HTR-8/SVneo (cell line): ENCODE measurements at regions not wholly inside any gene's neighbourhood (a gene's known extent, or its start where the extent isn't known, plus 50 kb on each side); places are given as distances from the start of the nearest gene placed in this dataset.
"Not testable (repeated sequence)": the region's sequence is repeated elsewhere in the genome, so short reads cannot be mapped to it uniquely, and the experiment has no call there.

Experiments used
- DNase-seq: peaks from one replicate; pipeline ENCODE4 v3.0.0; 2011; ENCODE audit warnings: low spot score, mixed read lengths; ENCODE audit not compliant: insufficient read length
- FAIRE-seq: peaks from 2 replicates; lab custom pipeline; 2011; peaks lifted over from hg19 to GRCh38; lab: Jason Lieb, UNC

DNA sequence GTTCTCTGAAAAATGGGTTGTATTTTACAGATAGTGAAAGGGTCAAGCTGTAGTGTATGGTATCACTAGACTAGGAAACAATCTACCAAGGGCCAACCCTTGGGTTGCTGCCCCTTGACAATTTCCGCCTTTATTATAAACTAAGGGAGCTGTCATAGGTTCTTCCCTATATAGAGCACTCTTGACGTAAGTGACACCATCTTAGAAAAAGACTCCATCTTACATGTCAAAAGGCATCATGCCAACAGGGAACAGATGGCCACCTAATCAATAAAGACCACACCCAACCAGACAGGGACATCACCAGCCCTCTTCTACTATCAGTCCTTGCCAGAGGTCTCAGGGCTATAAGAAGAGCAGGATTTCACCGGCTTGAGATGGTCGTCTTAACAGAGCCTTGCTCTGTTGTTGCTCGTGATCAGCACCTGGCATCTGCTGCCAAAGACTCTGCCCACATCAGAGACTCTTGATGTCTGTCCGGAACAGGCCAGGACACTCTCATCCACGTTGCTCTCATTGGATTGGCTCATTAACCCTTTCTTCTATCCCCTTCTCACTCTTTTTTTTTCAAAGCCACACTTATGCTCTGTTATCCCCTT lies 231.4 kb upstream of the PLGLB2 start:
- not testable (repeated sequence) for DNase-seq, FAIRE-seq

DNA sequence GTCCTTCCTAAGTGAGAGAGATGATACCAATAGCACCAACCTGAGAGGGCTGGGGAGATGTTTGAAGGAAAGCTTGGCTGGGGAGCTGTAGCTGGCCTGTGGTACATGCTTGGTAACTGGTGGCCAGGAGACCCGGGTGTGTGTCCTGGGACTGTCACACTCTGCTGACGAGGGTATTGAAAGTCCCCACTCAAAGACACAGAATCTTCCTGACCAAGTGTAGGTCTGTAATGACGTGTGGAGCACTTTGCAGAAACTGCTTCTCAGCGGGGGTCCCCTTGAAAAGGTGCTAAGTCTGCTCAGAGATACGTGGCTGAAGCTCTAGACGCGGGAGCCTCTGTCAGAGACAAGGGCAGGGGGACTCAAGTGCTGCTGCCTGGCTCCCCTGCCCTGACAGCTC lies 230.4 kb upstream of the PLGLB2 start:
- FAIRE-seq, result not testable (repeated sequence)

DNA sequence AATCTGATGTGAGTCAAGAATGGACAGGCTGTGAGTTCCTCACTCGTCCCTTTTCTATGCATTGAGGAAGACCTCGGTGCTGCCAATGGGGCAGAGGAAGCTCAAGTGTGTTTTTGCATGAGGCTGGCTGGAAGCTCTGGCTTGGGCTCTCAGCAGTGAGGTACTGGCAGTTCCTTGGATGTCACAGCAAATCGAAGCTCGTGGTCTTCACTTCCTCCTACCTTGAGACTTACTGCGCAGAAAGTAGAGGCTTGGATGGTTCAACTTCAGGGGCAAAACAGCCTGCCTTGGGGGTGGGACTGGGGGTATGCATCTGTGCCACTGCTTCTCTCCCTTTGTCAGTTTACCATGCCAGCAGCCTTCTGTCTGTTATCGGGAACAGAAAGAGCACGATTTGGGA lies 229.8 kb upstream of the PLGLB2 start:
- not testable (repeated sequence) for FAIRE-seq, DNase-seq

More for the DNA sequence above, 230.4 kb upstream of the PLGLB2 start:
- DNase-seq, result not testable (repeated sequence)

DNA sequence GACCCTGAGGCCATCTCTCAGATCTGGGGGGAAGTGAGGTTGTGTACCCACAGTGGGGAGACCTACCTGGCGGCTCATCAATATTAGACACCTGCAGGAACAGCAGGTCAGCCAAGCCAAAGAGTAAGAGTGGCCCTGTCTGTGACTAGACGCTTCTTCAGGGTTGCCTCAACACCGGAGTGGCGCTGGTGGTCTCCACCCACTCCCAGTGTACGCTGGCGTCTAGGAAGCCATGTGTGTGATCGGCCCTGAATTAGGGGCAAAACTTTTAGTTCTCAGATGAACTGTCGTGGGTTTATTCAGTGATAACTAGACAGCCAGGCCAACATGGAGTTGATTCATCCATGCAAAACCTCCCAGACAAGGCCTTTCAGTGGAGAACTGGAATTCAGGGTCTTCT lies 229.3 kb upstream of the PLGLB2 start:
- FAIRE-seq, DNase-seq: not testable (repeated sequence)

DNA sequence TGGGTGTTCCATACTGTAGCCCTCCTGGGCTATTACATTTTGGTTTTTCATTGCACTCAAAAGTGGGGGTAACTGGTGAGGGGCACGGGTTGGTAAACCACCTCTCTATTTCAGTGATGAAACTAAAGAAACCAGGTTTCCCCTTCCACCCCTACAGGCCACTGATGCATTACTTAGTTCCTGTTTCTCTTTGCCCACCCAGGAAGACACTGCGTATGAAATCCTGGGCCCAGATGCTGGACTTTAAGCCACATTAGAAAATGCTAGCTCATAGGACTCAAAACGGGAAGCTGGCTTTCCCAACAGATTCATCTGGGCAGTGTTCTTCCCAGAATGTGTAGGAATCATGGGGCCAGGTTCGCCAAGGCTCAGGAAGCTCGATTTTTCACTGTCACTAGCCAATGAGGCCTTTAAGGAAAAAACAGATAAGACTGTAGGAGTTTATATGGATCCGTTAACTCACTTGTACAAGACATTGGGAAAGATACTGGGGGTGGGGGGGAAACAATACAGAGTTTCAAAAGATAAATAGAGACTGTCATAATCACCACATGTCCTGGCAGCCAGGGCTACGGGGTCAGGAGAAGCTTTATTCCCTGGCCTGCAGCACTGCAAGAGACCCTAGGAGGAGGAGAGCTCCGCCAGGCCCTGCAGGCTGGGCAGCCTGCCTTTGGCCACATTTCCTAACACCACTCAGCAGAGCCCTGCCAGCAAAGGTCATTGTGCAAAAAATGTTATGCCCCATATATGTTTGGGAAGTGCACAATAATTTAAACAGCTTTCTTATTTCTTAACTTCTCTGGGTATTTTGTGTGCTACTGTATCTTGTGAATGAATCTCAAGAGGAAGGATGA lies 228.5 kb upstream of the PLGLB2 start:
- not testable (repeated sequence) for FAIRE-seq, DNase-seq

DNA sequence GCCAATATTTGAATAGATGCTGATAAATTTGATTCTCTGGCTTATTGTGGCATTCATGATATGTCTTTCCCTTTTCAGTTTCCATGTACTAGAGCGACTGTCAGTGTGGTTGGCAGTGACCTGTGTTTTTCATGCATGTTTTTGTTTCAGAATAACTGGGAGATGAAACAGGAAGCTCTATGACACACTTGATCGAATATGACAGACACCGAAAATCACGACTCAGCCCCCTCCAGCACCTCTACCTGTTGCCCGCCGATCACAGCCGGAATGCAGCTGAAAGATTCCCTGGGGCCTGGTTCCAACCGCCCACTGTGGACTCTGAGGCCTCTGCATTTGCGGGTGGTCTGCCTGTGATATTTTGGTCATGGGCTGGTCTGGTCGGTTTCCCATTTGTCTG lies 226.8 kb upstream of the PLGLB2 start:
- FAIRE-seq, DNase-seq: not testable (repeated sequence)

DNA sequence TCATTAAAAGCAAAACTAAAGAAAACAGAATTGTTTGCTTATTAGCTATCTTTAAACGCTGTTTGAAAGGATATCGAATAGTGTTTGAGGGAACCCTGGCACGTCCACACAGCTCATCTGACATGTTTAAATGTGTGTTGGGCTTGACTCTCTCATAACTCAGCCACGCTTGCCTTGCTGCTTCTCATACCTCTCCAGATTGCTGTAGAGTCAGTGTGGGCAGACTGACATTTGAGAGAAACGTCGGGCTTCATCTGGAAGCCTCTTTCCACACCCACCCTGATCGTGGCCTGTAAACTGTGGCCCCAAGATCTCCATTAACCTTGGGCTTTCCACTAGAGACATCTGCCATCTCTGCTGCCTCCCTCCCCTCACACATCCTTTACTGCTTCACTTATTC lies 226.4 kb upstream of the PLGLB2 start:
- FAIRE-seq, DNase-seq: not testable (repeated sequence)

DNA sequence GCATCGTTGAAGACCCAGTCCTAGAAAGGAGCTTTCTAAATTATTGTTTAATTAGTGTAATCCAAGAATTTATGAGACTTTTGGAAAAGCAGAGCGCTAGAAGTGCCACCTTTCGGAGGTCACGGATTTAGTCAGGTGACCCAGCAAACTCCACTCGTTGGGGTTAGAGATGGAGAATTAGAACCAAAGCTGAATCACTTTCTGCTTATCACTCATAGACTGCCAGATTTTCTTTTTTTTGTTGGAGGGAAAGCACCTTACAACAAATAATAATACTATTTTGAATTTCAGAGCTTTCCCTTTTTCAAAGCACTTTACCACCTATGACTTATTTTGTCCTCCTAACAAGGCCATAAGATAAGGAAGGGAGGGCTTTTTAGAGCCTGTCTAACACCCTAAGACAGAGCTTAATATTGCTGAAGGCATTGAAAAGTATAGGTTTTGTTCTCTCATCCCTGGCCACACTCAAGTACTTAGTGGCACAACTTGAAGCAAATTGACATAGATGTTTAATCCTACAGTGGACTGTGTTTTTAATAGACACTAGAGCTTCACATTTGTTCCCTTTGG lies 223.2 kb upstream of the PLGLB2 start:
- FAIRE-seq, DNase-seq: not testable (repeated sequence)

DNA sequence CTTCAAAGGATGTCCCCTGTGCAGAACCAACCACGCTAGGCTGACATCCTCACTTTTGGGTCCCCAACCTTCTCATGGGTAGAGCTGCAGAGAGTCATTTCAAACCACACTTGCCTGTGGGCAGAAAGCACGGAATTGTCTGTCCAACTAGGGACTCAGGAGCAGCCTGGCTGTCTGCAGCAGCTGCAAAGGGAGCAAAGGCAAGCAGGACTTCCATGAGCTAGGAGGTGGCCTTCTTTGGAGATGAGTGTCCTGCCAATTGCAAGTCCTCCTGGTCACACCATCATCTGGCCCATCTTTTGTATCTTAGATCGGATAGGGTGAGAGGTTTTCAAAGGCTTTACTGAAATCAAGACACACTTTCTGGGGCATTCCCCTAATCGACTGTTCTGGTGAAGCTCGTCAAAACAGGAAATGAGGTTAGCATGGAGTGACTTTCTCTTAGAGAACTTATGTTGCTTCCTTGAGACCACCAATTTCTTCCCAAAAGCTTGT lies 222.3 kb upstream of the PLGLB2 start:
- not testable (repeated sequence) for DNase-seq, FAIRE-seq

DNA sequence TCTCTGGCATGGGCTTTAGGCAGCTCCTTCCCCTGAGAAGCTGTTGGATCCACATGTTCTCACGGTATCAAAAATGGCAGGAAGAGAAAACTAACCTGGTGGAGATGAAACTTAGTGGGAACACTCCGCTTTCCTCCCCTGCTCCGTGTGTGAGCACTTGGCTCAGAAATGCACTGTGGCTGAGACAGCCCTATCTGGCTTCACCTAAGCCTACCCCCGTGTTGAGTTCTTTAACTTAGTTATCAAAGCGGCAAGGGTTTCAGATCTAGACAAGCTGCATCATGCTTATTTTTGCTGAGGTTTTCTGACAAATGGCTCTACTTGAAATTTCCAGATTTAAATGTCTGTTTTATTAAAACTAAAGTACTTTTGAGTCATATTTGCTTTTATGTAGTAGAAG lies 221.6 kb upstream of the PLGLB2 start:
- DNase-seq, FAIRE-seq: not testable (repeated sequence)

DNA sequence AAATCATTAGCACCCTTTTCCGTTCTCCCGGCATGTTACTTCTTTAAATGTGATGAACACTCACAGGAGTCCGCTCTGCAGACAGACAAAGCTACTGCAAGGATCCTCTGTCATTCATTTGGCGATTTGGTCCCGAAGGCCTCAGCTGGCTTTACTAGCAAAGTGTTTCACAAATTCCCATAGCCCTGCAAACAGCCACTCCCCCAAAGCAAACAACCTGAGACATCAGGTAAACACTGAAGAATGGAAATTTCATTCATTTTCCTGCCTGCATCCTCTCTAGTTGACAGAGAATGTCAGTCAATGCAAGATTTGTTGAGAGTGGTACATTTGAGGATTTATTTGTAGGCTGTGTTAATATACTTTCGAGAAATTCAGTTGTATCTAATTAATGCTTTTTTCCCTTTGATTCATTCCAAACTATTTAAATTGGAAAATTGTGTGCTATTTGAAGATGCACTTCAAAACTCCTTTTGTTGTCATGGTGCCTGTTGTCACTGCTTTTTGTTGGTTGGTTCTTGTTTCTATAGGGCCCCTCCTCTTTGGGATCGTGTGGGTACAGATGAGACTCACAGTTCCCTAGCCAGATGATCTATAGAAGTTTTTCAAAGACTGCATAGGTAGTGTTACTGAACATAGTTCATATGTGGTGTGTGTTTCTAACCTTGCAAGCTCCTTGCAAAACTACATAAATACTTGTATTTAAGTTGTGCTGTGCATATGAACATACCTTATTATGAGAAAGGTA lies 215.7 kb upstream of the PLGLB2 start:
- not testable (repeated sequence) for DNase-seq, FAIRE-seq

DNA sequence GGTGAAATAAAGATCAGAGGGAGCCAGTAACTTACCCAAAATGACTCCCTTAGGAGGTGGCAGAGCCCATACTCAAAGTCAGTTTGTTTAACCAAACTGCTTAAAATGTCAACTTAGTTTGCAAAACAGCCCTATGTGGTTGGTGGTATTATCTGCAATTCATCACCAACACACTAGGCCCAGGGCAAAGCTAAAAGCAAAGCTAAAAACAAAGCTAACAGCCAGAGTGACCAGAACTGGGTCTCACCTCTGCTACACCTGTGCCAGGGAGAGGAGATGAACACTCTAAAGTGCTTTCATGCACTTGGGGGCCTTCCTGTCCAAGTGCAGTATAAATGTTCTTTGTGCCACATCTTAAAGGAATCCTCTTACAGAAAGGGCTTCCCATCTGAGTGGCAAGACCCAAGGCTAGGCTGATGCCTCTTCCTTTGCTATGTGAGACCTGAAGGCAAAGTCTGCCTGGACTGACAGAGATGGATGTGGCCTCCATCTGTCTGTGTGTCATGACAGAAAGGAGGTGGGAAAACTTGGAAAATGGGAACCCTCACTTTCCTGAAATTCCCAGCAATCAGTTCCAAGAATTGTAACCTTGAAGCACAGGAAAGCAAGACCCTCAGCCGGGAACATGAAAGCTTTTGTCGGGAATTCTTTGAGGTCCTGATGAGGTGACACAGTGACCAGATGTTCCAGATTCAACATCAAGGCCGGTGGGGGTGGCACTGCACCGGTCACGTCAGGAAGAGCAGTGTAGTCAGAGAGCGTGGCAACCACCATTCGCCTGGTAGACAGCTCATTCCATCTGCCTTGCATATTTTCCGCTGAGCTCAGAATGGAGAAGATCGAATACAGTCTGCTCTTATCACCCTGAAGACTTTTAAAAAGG lies 214.3 kb upstream of the PLGLB2 start:
- not testable (repeated sequence) for DNase-seq
- FAIRE-seq, result peak; percentile 63

DNA sequence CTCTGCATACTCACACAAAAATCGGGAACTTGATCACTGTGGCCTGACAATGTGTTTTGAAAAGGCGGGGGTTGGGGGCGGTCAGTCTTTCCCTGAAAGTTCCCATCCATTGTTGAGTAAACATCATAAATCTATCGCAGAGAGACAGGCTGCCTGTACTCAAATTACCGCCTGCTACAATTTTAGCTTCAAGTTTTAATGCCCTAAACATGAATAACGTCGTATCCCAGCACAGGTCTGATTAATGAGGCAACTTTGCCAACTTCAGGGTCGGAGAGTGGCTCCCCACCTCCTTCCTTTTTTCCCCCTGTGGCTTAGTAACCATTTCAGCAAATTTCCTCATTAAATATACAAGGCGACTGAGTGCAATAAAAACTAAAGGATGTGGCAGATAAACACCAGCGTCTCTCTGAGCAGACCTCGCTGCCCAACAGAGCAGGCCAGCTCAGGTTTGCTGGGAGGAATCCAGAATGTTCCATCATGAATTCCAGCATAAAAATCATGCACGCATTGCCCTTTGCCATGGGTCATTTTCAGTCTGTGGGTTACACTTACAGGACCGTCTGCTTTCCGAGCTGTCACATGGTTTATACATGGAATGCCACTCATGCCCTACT lies 213.5 kb upstream of the PLGLB2 start:
- not testable (repeated sequence) for DNase-seq, FAIRE-seq

DNA sequence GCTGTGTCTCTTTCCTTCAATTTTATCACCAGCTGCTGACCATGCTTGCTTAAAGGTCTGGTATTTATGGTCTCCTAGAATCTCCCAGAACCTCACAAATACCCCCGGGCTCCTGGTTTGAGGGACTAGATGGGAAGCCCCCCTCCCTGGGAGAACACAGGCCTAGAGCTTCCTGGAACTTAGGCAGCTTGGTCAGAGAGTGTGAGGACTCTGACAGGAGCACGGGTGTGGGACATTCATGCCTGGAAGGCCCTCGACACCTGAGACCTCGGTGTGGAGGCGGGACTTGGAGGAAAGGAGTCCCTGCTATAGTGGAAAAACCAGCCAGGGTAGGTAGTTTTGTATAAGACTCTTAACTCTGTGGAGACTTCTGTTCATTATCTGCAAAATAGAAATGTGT lies 211.5 kb upstream of the PLGLB2 start:
- DNase-seq, FAIRE-seq: not testable (repeated sequence)

DNA sequence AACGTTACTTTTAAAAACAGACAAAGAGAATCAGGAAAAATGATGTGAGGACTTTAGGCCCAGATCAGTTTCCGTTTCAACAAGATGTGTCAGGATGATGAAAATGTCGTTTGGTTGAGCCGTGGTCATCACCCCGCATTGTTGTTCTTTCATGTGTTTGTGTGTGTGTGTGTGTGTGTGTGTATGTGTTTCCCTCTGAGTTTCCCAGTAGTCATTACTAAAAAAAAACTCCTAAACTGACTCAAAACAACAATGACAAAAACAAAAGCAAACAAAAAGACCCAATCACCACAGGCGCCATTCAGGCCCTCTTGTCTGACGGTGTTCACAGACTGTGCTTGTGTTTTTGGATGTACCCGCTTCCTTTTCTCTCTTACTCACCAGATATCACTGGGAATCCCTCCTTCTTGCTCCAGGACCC lies 210.6 kb upstream of the PLGLB2 start:
- FAIRE-seq, DNase-seq: not testable (repeated sequence)

DNA sequence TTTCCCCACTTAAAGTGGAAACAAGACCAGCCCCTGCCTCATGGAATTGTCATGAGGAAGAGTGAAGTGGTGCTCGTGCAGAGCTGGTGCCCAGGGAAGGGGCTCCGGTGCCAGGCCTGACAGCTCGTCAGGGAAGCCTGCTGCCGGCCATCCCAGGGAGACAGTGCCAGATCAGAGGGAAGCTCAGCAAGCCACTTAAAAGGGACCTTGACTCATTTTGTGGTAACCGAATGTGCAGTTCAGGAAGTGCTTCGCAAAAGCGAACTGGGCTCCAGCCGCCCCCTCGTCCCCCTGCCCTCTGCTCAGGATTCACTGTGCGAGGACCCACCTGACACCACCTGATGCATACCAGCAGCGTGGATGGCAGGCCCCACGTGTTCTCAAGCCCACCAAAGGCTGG lies 209.6 kb upstream of the PLGLB2 start:
- FAIRE-seq, DNase-seq: not testable (repeated sequence)

DNA sequence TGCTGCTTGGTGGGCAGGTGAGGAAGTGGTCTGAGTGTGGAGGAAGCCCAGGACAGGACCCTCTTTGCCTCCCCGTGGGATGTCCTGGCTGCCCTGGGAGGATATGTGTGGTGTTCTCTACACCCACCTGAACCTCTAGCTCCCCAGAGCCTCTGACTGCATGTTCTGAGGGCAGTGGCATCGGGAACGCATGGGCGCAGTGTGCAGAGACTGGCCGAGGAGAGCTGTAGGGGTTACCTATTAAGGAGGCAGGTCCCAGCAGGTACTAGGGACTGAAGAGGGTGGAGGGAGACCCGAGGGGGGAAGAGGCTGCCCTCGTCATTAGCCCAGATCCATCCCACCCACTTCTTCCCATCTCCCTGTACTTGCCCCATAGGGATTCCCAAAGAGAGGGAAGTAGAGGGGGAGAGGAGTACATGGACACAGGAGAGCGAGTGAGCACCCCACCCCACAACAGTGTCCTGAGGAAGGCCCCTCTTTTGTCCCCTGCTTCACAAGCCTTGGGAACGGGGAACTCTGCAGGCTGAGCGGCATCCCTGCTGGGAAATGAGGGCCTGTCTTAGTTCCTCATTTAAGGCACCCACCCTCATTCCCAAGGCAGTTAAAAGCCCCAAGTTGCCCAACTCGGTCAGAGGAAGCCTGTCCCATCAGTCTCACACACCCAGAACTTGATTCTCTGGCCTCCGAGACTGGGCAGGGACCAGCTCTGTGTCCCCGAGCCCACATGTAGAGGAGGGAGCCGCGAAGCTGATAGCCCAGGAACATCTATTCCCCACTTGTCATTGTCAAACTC lies 208.5 kb upstream of the PLGLB2 start:
- not testable (repeated sequence) for DNase-seq, FAIRE-seq

DNA sequence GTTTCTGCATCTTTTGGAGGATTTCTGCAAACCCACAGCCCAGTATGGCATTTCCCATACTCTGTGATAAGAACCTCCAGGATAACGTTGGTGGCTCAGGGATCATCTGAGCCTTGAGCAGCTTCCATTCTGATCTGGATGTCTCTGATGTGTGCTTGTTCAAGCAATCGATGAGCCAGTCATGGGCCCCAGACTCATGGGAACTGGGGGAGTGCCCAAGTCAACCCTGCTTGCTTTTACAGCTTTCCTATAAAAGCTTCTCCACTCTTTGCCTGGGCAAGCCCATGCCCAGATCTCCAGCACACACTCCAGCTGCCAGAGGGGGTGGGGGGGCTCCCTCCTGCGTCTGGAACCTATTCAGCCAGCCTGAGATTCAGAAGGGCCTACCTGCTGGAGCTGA lies 207.6 kb upstream of the PLGLB2 start:
- not testable (repeated sequence) for FAIRE-seq, DNase-seq
